ENCODE measurements at regions not wholly inside any gene's neighbourhood (a gene's known extent, or its start where the extent isn't known, plus 50 kb on each side); places are given as distances from the start of the nearest gene placed in this dataset.

GRCh38 chr18:78676622-78677482 lies 302.8 kb upstream of the SALL3 start:
- no peak for DNase-seq

- no peak for DNase-seq
Observed at GRCh38 chr18:78677483-78678317, 301.9 kb upstream of the SALL3 start.

- no peak for DNase-seq
Observed at GRCh38 chr18:78678318-78678695, 301.3 kb upstream of the SALL3 start.

- no peak for DNase-seq
Observed at GRCh38 chr18:78679031-78679430, 300.6 kb upstream of the SALL3 start.

GRCh38 chr18:78679613-78680260 lies 299.9 kb upstream of the SALL3 start:
- DNase-seq, result no peak

- DNase-seq, result no peak
Observed at GRCh38 chr18:78681396-78681795, 298.2 kb upstream of the SALL3 start.

- DNase-seq, result no peak
Observed at GRCh38 chr18:78681934-78682333, 297.7 kb upstream of the SALL3 start.

GRCh38 chr18:78682716-78683115 lies 296.9 kb upstream of the SALL3 start:
- no peak for DNase-seq

GRCh38 chr18:78683191-78684010 lies 296.2 kb upstream of the SALL3 start:
- DNase-seq, result no peak

- DNase-seq, result no peak
Observed at GRCh38 chr18:78685250-78685979, 294.2 kb upstream of the SALL3 start.

- DNase-seq, result no peak
Observed at GRCh38 chr18:78685980-78686530, 293.6 kb upstream of the SALL3 start.

GRCh38 chr18:78686976-78687685 lies 292.5 kb upstream of the SALL3 start:
- no peak for DNase-seq

GRCh38 chr18:78687736-78688135 lies 291.9 kb upstream of the SALL3 start:
- DNase-seq, result no peak

GRCh38 chr18:78688249-78688648 lies 291.4 kb upstream of the SALL3 start:
- DNase-seq, result no peak

GRCh38 chr18:78688916-78689315 lies 290.7 kb upstream of the SALL3 start:
- no peak for DNase-seq

- DNase-seq, result no peak
Observed at GRCh38 chr18:78689606-78690005, 290.0 kb upstream of the SALL3 start.

GRCh38 chr18:78692105-78692504 lies 287.5 kb upstream of the SALL3 start:
- DNase-seq, result no peak

GRCh38 chr18:78693429-78693828 lies 286.2 kb upstream of the SALL3 start:
- DNase-seq, result no peak

GRCh38 chr18:78696698-78697435 lies 282.8 kb upstream of the SALL3 start:
- DNase-seq, result no peak

GRCh38 chr18:78697446-78697845 lies 282.2 kb upstream of the SALL3 start:
- no peak for DNase-seq

Data from GF-D8 (cell line).